ENCODE measurements at regions not wholly inside any gene's neighbourhood (a gene's known extent, or its start where the extent isn't known, plus 50 kb on each side); places are given as distances from the start of the nearest gene placed in this dataset.
"Not testable (repeated sequence)": the region's sequence is repeated elsewhere in the genome, so short reads cannot be mapped to it uniquely, and the experiment has no call there.

GRCh38 chr7:113775804-113776203 lies 143.0 kb downstream of the PPP1R3A start:
- DNase-seq, result no peak

GRCh38 chr7:113775401-113775800 lies 143.4 kb downstream of the PPP1R3A start:
- DNase-seq, result no peak

GRCh38 chr7:113774182-113774807 lies 144.5 kb downstream of the PPP1R3A start:
- DNase-seq, result peak; percentile 24

GRCh38 chr7:113770146-113770738 lies 148.6 kb downstream of the PPP1R3A start:
- no peak for DNase-seq

- DNase-seq, result no peak
Measured at GRCh38 chr7:113768387-113768786, 150.4 kb downstream of the PPP1R3A start.

GRCh38 chr7:113764401-113765035 lies 154.3 kb downstream of the PPP1R3A start:
- DNase-seq, result no peak

- no peak for DNase-seq
Measured at GRCh38 chr7:113763226-113763625, 155.6 kb downstream of the PPP1R3A start.

- DNase-seq, result no peak
Measured at GRCh38 chr7:113756250-113756649, 162.6 kb downstream of the PPP1R3A start.

- no peak for DNase-seq
Measured at GRCh38 chr7:113752689-113753088, 166.1 kb downstream of the PPP1R3A start.

- no peak for DNase-seq
Measured at GRCh38 chr7:113752289-113752688, 166.5 kb downstream of the PPP1R3A start.

GRCh38 chr7:113751547-113751946 lies 167.3 kb downstream of the PPP1R3A start:
- DNase-seq, result no peak

- not testable (repeated sequence) for DNase-seq
Measured at GRCh38 chr7:113748385-113748784, 170.4 kb downstream of the PPP1R3A start.

GRCh38 chr7:113742946-113743431 lies 175.8 kb downstream of the PPP1R3A start:
- DNase-seq, result not testable (repeated sequence)

GRCh38 chr7:113742377-113742776 lies 176.4 kb downstream of the PPP1R3A start:
- DNase-seq, result no peak

GRCh38 chr7:113731571-113731970 lies 187.2 kb downstream of the PPP1R3A start:
- DNase-seq, result no peak

- DNase-seq, result no peak
Measured at GRCh38 chr7:113730309-113730955, 188.4 kb downstream of the PPP1R3A start.

GRCh38 chr7:113727486-113727885 lies 191.3 kb downstream of the PPP1R3A start:
- no peak for DNase-seq

GRCh38 chr7:113722006-113722405 lies 196.8 kb downstream of the PPP1R3A start:
- DNase-seq, result no peak

- DNase-seq, result no peak
Measured at GRCh38 chr7:113717739-113718138, 201.1 kb downstream of the PPP1R3A start.

GRCh38 chr7:113715981-113716856 lies 202.6 kb downstream of the PPP1R3A start:
- DNase-seq, result no peak

- no peak for DNase-seq
Measured at GRCh38 chr7:113715262-113715661, 203.5 kb downstream of the PPP1R3A start.

GRCh38 chr7:113710310-113711096 lies 208.3 kb downstream of the PPP1R3A start:
- peak; percentile 61 for DNase-seq
